Endothelial cell of umbilical vein (primary cell): ENCODE measurements at regions not wholly inside any gene's neighbourhood (a gene's known extent, or its start where the extent isn't known, plus 50 kb on each side); places are given as distances from the start of the nearest gene placed in this dataset.

ENCODE experiments used
- BruUV-seq: library from RNA; stranded (reverse); fragments of 400-500 nt; replicated peaks from 2 replicates; lab custom pipeline; 2021; lab: Mats Ljungman, UMichigan
- CTCF ChIA-PET: fragments of 300-600, 350-600 bp; sonication (Branson Sonifier 250); formaldehyde crosslinking; loops from one replicate; lab custom pipeline; 2021; ENCODE audit warnings: antibody characterized with exemption, inconsistent platforms; lab: Charles Lee
- POLR2A ChIA-PET: fragments of 300-600, 350-600 bp; sonication (Branson Sonifier 250); formaldehyde crosslinking; loops from one replicate; lab custom pipeline; 2021; ENCODE audit warnings: antibody characterized with exemption, inconsistent platforms; lab: Charles Lee
- DNase-seq: peaks from one replicate; pipeline ENCODE4 v3.0.0-alpha.2; 2011; ENCODE audit warnings: low read depth, low spot score
- FAIRE-seq: peaks from 2 replicates; lab custom pipeline; 2011; peaks lifted over from hg19 to GRCh38; lab: Jason Lieb, UNC
- H2AFZ ChIP-seq: 2 replicates; pipeline ENCODE4 v1.6.0; 2012; ENCODE audit warnings: low read depth, low read length, control low read depth, inconsistent platforms
- H3K27ac ChIP-seq: 2 replicates; pipeline ENCODE4 v1.5.1; 2011; ENCODE audit warnings: low read depth, mild to moderate bottlenecking, control low read depth, low read length, moderate library complexity; ENCODE audit not compliant: insufficient read depth
- H3K27me3 ChIP-seq, 2 experiments: 2 replicates each; pipeline versions ENCODE4 v1.6.0 to v1.6.1; 2011; ENCODE audit warnings: low read length in 2 of 2, mixed read lengths in 1 of 2; ENCODE audit not compliant: control insufficient read depth in 2 of 2, insufficient read depth in 2 of 2
- H3K36me3 ChIP-seq, 2 experiments: 2 replicates in 1 of 2; 3 replicates in 1 of 2; pipeline ENCODE4 v1.5.1; 2011; ENCODE audit warnings: low read length in 2 of 2, mild to moderate bottlenecking in 1 of 2, moderate library complexity in 1 of 2; ENCODE audit not compliant: control insufficient read depth in 2 of 2, insufficient read depth in 2 of 2; ENCODE audit errors: extremely low read depth in 1 of 2
- H3K4me1 ChIP-seq: 3 replicates; pipeline ENCODE4 v1.5.1; 2011; ENCODE audit warnings: mild to moderate bottlenecking, low read length; ENCODE audit not compliant: control insufficient read depth, insufficient read depth; ENCODE audit errors: extremely low read depth
- H3K4me2 ChIP-seq: 2 replicates; pipeline ENCODE4 v1.6.1; 2011; ENCODE audit warnings: low read length, control low read depth, mixed read lengths; ENCODE audit not compliant: insufficient read depth
- H3K4me3 ChIP-seq, 3 experiments: fragments of 200-600 bp in 1 of 3; sonication (generic), shearing (Covaris generic) in 1 of 3; replicated peaks in 1 of 3; 2 replicates each; pipeline ENCODE4 v1.5.1; 2011 to 2016; ENCODE audit warnings: control low read depth in 3 of 3, low read length in 3 of 3, mild to moderate bottlenecking in 2 of 3, inconsistent platforms in 1 of 3, low read depth in 1 of 3, moderate library complexity in 1 of 3; ENCODE audit not compliant: insufficient read depth in 1 of 3
- H3K79me2 ChIP-seq: 2 replicates; pipeline ENCODE4 v1.6.0; 2012; ENCODE audit warnings: low read length, inconsistent platforms; ENCODE audit not compliant: control insufficient read depth, insufficient read depth
- H3K9ac ChIP-seq: replicated peaks from 2 replicates; pipeline ENCODE3; 2011; ENCODE audit warnings: low read length, control low read depth; ENCODE audit not compliant: insufficient read depth; ENCODE audit errors: extremely low read depth
- H3K9me1 ChIP-seq: replicated peaks from 3 replicates; pipeline ENCODE4 v1.6.0; 2011; ENCODE audit warnings: mild to moderate bottlenecking, low read length; ENCODE audit not compliant: control insufficient read depth, insufficient read depth; ENCODE audit errors: extremely low read depth
- H3K9me3 ChIP-seq: replicated peaks from 2 replicates; pipeline ENCODE4 v1.5.1; 2012; ENCODE audit warnings: low read length, inconsistent platforms; ENCODE audit not compliant: control insufficient read depth, insufficient read depth
- H4K20me1 ChIP-seq: replicated peaks from 2 replicates; pipeline ENCODE3; 2011; ENCODE audit warnings: mild to moderate bottlenecking, low read length; ENCODE audit not compliant: control insufficient read depth, insufficient read depth; ENCODE audit errors: extremely low read depth
- EZH2 ChIP-seq: IDR thresholded peaks from 2 replicates; pipeline ENCODE4 v1.6.1; 2012; ENCODE audit warnings: borderline replicate concordance, low read depth, mild to moderate bottlenecking, moderate library complexity, low read length, inconsistent platforms; ENCODE audit not compliant: severe bottlenecking
- FOS ChIP-seq: IDR thresholded peaks from 2 replicates; pipeline ENCODE4 v1.6.1; 2011; ENCODE audit warnings: mild to moderate bottlenecking, low read length, moderate library complexity, borderline replicate concordance; ENCODE audit not compliant: insufficient read depth
- GATA2 ChIP-seq: IDR thresholded peaks from 2 replicates; pipeline ENCODE4 v1.7.0; 2011; ENCODE audit warnings: low read depth, mild to moderate bottlenecking, moderate library complexity, mixed read lengths, low read length; ENCODE audit not compliant: insufficient read length, insufficient read depth
- JUN ChIP-seq: IDR thresholded peaks from 2 replicates; pipeline ENCODE4 v1.6.1; 2011; ENCODE audit warnings: borderline replicate concordance, low read depth; ENCODE audit not compliant: insufficient read length, insufficient read depth
- MYC ChIP-seq: IDR thresholded peaks from one replicate; pipeline ENCODE4 v1.6.1; 2011; ENCODE audit warnings: mild to moderate bottlenecking, low read depth, low read length
- POLR2A ChIP-seq: IDR thresholded peaks from 2 replicates; pipeline ENCODE4 v1.6.1; 2012; ENCODE audit warnings: low read depth, mild to moderate bottlenecking, control low read depth, low read length
- POLR2AphosphoS5 ChIP-seq: IDR thresholded peaks from 2 replicates; pipeline ENCODE4 v1.6.1; 2012; ENCODE audit warnings: low read depth, mild to moderate bottlenecking, control low read depth, low read length, moderate library complexity; ENCODE audit not compliant: insufficient read depth
- dilution Hi-C: fragments of 300-500 bp; cut with MboI; formaldehyde crosslinking; loops from one replicate; pipeline ENCODE4 v1.15.0; 2019; ENCODE audit warnings: low sequenced_read_pairs; ENCODE audit not compliant: extremely low pct_ligation_motif_present
- intact Hi-C: fragments of 100-400 bp; cut with micrococcal nuclease; formaldehyde crosslinking; loops from one replicate; pipeline ENCODE4 v1.10.0; 2022
- TF ChIP-seq, protein P1 (sequence below), 2 donors: IDR thresholded peaks; 1 replicate in 1 of 2; 2 replicates in 1 of 2; pipeline ENCODE4 v1.5.1; 2011; ENCODE audit warnings: low read length in 2 of 2, mild to moderate bottlenecking in 2 of 2, moderate library complexity in 2 of 2, control low read depth in 1 of 2, inconsistent platforms in 1 of 2, low read depth in 1 of 2; ENCODE audit not compliant: insufficient read depth in 1 of 2; ENCODE audit errors: extremely low read depth in 1 of 2
- TF ChIP-seq, protein P2 (sequence below): IDR thresholded peaks from 2 replicates; pipeline ENCODE4 v1.6.1; 2011; ENCODE audit not compliant: insufficient read depth, insufficient read length

DNA sequence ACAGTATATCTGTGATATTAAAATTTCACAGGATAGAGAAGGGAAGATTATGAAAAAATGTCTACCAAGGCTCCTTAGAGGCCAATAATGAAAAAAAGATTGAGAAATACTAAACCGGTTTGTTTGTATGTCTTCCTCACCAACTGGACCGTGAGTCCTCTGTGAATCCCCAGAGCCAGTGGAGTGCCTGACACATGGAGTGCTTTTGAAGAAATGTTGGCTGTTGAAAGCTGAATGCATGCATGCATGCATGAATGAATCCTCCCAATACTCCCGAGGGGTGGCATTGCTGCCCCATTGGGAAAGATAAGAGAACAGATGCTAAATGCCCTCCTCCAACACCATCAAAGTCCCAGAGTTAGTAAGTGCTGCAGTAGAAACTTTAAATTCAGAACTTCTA lies 152.7 kb upstream of the SERP2 start:
- no peak overlapping the region for H3K4me3 ChIP-seq
- H3K27me3 ChIP-seq = no peaks in the 10 kb centered on the region
- H3K9me1 ChIP-seq = no peaks in the 10 kb centered on the region
- CTCF ChIA-PET = no interaction called here
- H3K4me2 ChIP-seq = no peak overlapping the region
- peaks cover 5% of the 10 kb centered on the region for H3K4me1 ChIP-seq
- intact Hi-C loops = no loop called here
- H3K36me3 ChIP-seq = no peaks in the 10 kb centered on the region
- POLR2A ChIA-PET = no interaction called here
- no peaks in the 10 kb centered on the region for H3K79me2 ChIP-seq
- H4K20me1 ChIP-seq = no peaks in the 10 kb centered on the region
- dilution Hi-C loops = no loop called here
- no peak overlapping the region for H2AFZ ChIP-seq
- H3K27ac ChIP-seq = no peak overlapping the region
- no peak for FAIRE-seq
- no peak for DNase-seq
- no peaks in the 10 kb centered on the region for H3K9me3 ChIP-seq
- no peak overlapping the region for H3K9ac ChIP-seq
- BruUV-seq = no TSS peak
- TF ChIP-seq EZH2 (no peak), MYC (no peak), FOS (no peak), JUN (no peak), POLR2A (no peak), POLR2AphosphoS5 (no peak), GATA2 (no peak)
- TF ChIP-seq, protein P1, sequence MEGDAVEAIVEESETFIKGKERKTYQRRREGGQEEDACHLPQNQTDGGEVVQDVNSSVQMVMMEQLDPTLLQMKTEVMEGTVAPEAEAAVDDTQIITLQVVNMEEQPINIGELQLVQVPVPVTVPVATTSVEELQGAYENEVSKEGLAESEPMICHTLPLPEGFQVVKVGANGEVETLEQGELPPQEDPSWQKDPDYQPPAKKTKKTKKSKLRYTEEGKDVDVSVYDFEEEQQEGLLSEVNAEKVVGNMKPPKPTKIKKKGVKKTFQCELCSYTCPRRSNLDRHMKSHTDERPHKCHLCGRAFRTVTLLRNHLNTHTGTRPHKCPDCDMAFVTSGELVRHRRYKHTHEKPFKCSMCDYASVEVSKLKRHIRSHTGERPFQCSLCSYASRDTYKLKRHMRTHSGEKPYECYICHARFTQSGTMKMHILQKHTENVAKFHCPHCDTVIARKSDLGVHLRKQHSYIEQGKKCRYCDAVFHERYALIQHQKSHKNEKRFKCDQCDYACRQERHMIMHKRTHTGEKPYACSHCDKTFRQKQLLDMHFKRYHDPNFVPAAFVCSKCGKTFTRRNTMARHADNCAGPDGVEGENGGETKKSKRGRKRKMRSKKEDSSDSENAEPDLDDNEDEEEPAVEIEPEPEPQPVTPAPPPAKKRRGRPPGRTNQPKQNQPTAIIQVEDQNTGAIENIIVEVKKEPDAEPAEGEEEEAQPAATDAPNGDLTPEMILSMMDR (IDR thresholded peaks at IDR 0.05; ENCODE audit: extremely low read depth in 1 of 2, insufficient read depth in 1 of 2, low read depth in 1 of 2, low read length in 2 of 2) = no peak
- TF ChIP-seq, protein P2, sequence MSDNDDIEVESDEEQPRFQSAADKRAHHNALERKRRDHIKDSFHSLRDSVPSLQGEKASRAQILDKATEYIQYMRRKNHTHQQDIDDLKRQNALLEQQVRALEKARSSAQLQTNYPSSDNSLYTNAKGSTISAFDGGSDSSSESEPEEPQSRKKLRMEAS = no peak
